ENCODE measurements at regions not wholly inside any gene's neighbourhood (a gene's known extent, or its start where the extent isn't known, plus 50 kb on each side); places are given as distances from the start of the nearest gene placed in this dataset.
"Not testable (repeated sequence)": the region's sequence is repeated elsewhere in the genome, so short reads cannot be mapped to it uniquely, and the experiment has no call there.

GRCh38 chr11:89583580-89583979 lies 92.4 kb upstream of the NOX4 start:
- POLR2A ChIA-PET, result no interaction called here
- no TSS peak for BruUV-seq (replicated peaks)
- no peak overlapping the region for H3K4me2 ChIP-seq (ENCODE audit: low read length)

GRCh38 chr11:89585046-89585445 lies 93.9 kb upstream of the NOX4 start:
- POLR2A ChIA-PET, result interaction anchor here (0.7 kb wide), 1 partner anchor 41 kb away, joined by 3 read pairs; no protein-coding TSS in a partner anchor
- CTCF ChIA-PET (ENCODE audit: unreplicated experiment), result not testable (repeated sequence)

More at GRCh38 chr11:89583580-89583979, 92.4 kb upstream of the NOX4 start:
- Histone ChIP-seq H4K20me1 (ENCODE audit: insufficient read depth, low read length) (no peaks in the 10 kb centered on the region), H3K27ac (ENCODE audit: low read depth, low read length, poor library complexity, severe bottlenecking) (no peak overlapping the region), H2AFZ (ENCODE audit: low read length) (no peak overlapping the region), H3K9me2 (ENCODE audit: insufficient read depth, low read length) (no peaks in the 10 kb centered on the region), H3K9me3 (ENCODE audit: low read length) (no peaks in the 10 kb centered on the region), H3K79me2 (ENCODE audit: insufficient read depth, low read depth, low read length) (no peaks in the 10 kb centered on the region), H3K4me3 (ENCODE audit: low read depth, low read length, poor library complexity, severe bottlenecking) (no peak overlapping the region), H3K4me1 (ENCODE audit: insufficient read depth, low read length, poor library complexity, severe bottlenecking) (no peaks in the 10 kb centered on the region), H3K36me3 (ENCODE audit: insufficient read depth, low read length) (no peaks in the 10 kb centered on the region)
- intact Hi-C loops (cut with micrococcal nuclease; ENCODE audit: unreplicated experiment), result no loop called here
- no peak for DNase-seq (ENCODE audit: low spot score)
- TF ChIP-seq CTCF (conservative IDR thresholded peaks at IDR 0.05; ENCODE audit: low read length) (no peak), EZH2phosphoT487 (IDR thresholded peaks at IDR 0.05; ENCODE audit: borderline replicate concordance, low read depth, low read length) (no peak)
- CTCF ChIA-PET (ENCODE audit: unreplicated experiment), result no interaction called here

GRCh38 chr11:89585471-89585870 lies 94.3 kb upstream of the NOX4 start:
- H3K4me3 ChIP-seq (ENCODE audit: low read depth, low read length, poor library complexity, severe bottlenecking); H3K9me3 ChIP-seq (ENCODE audit: low read length); CTCF ChIA-PET (ENCODE audit: unreplicated experiment); H2AFZ ChIP-seq (ENCODE audit: low read length); BruUV-seq (replicated peaks); DNase-seq (ENCODE audit: low spot score); H3K27ac ChIP-seq (ENCODE audit: low read depth, low read length, poor library complexity, severe bottlenecking); intact Hi-C loops (cut with micrococcal nuclease; ENCODE audit: unreplicated experiment); H3K4me2 ChIP-seq (ENCODE audit: low read length); H3K9me2 ChIP-seq (ENCODE audit: insufficient read depth, low read length); H3K36me3 ChIP-seq (ENCODE audit: insufficient read depth, low read length); H3K79me2 ChIP-seq (ENCODE audit: insufficient read depth, low read depth, low read length); H4K20me1 ChIP-seq (ENCODE audit: insufficient read depth, low read length); H3K4me1 ChIP-seq (ENCODE audit: insufficient read depth, low read length, poor library complexity, severe bottlenecking): not testable (repeated sequence)
- POLR2A ChIA-PET, result interaction anchor here (0.7 kb wide), 1 partner anchor 40 kb away, joined by 3 read pairs; no protein-coding TSS in a partner anchor

More at GRCh38 chr11:89585046-89585445, 93.9 kb upstream of the NOX4 start:
- H3K9me2 ChIP-seq (ENCODE audit: insufficient read depth, low read length); H3K9me3 ChIP-seq (ENCODE audit: low read length); H3K79me2 ChIP-seq (ENCODE audit: insufficient read depth, low read depth, low read length); H4K20me1 ChIP-seq (ENCODE audit: insufficient read depth, low read length); H3K4me1 ChIP-seq (ENCODE audit: insufficient read depth, low read length, poor library complexity, severe bottlenecking); DNase-seq (ENCODE audit: low spot score); H3K36me3 ChIP-seq (ENCODE audit: insufficient read depth, low read length); H3K4me3 ChIP-seq (ENCODE audit: low read depth, low read length, poor library complexity, severe bottlenecking); intact Hi-C loops (cut with micrococcal nuclease; ENCODE audit: unreplicated experiment); H2AFZ ChIP-seq (ENCODE audit: low read length); H3K27ac ChIP-seq (ENCODE audit: low read depth, low read length, poor library complexity, severe bottlenecking); H3K4me2 ChIP-seq (ENCODE audit: low read length); BruUV-seq (replicated peaks): not testable (repeated sequence)

- CTCF ChIA-PET (ENCODE audit: unreplicated experiment); H3K9me2 ChIP-seq (ENCODE audit: insufficient read depth, low read length); POLR2A ChIA-PET; H3K4me3 ChIP-seq (ENCODE audit: low read depth, low read length, poor library complexity, severe bottlenecking); H2AFZ ChIP-seq (ENCODE audit: low read length); H3K9me3 ChIP-seq (ENCODE audit: low read length); H3K4me1 ChIP-seq (ENCODE audit: insufficient read depth, low read length, poor library complexity, severe bottlenecking); intact Hi-C loops (cut with micrococcal nuclease; ENCODE audit: unreplicated experiment); H3K27ac ChIP-seq (ENCODE audit: low read depth, low read length, poor library complexity, severe bottlenecking); H3K79me2 ChIP-seq (ENCODE audit: insufficient read depth, low read depth, low read length); H3K4me2 ChIP-seq (ENCODE audit: low read length); H4K20me1 ChIP-seq (ENCODE audit: insufficient read depth, low read length); DNase-seq (ENCODE audit: low spot score); BruUV-seq (replicated peaks); H3K36me3 ChIP-seq (ENCODE audit: insufficient read depth, low read length): not testable (repeated sequence)
Measured at GRCh38 chr11:89589413-89589812, 98.2 kb upstream of the NOX4 start.

GRCh38 chr11:89590008-89590632 lies 98.9 kb upstream of the NOX4 start:
- H4K20me1 ChIP-seq (ENCODE audit: insufficient read depth, low read length); H3K36me3 ChIP-seq (ENCODE audit: insufficient read depth, low read length); H3K4me2 ChIP-seq (ENCODE audit: low read length); DNase-seq (ENCODE audit: low spot score); H3K4me1 ChIP-seq (ENCODE audit: insufficient read depth, low read length, poor library complexity, severe bottlenecking); POLR2A ChIA-PET; BruUV-seq (replicated peaks); intact Hi-C loops (cut with micrococcal nuclease; ENCODE audit: unreplicated experiment); H2AFZ ChIP-seq (ENCODE audit: low read length); H3K27ac ChIP-seq (ENCODE audit: low read depth, low read length, poor library complexity, severe bottlenecking); CTCF ChIA-PET (ENCODE audit: unreplicated experiment); H3K4me3 ChIP-seq (ENCODE audit: low read depth, low read length, poor library complexity, severe bottlenecking); H3K9me3 ChIP-seq (ENCODE audit: low read length); H3K9me2 ChIP-seq (ENCODE audit: insufficient read depth, low read length); H3K79me2 ChIP-seq (ENCODE audit: insufficient read depth, low read depth, low read length): not testable (repeated sequence)

GRCh38 chr11:89601263-89601662 lies 108.8 kb upstream of the TRIM77 start:
- H3K27ac ChIP-seq (ENCODE audit: low read depth, low read length, poor library complexity, severe bottlenecking); H3K9me2 ChIP-seq (ENCODE audit: insufficient read depth, low read length); H2AFZ ChIP-seq (ENCODE audit: low read length); H3K36me3 ChIP-seq (ENCODE audit: insufficient read depth, low read length); DNase-seq (ENCODE audit: low spot score); intact Hi-C loops (cut with micrococcal nuclease; ENCODE audit: unreplicated experiment); CTCF ChIA-PET (ENCODE audit: unreplicated experiment); H3K4me3 ChIP-seq (ENCODE audit: low read depth, low read length, poor library complexity, severe bottlenecking); BruUV-seq (replicated peaks); H4K20me1 ChIP-seq (ENCODE audit: insufficient read depth, low read length); H3K4me1 ChIP-seq (ENCODE audit: insufficient read depth, low read length, poor library complexity, severe bottlenecking); POLR2A ChIA-PET; H3K79me2 ChIP-seq (ENCODE audit: insufficient read depth, low read depth, low read length); H3K9me3 ChIP-seq (ENCODE audit: low read length); H3K4me2 ChIP-seq (ENCODE audit: low read length): not testable (repeated sequence)

All from OCI-LY7 (cell line).